GM12878 (cell line): ENCODE measurements at regions not wholly inside any gene's neighbourhood (a gene's known extent, or its start where the extent isn't known, plus 50 kb on each side); places are given as distances from the start of the nearest gene placed in this dataset.

Experiments used
- ATAC-seq: fragments of 200-7000 bp; cut with Tn5 transposase; 3 replicates; pipeline ENCODE4 v1.9.1; 2020; ENCODE audit warnings: mild to moderate bottlenecking, moderate library complexity
- BruUV-seq: library from RNA; stranded (reverse); fragments of 400-500 nt; replicated peaks from 2 replicates; lab custom pipeline; 2021; lab: Mats Ljungman, UMichigan
- CTCF ChIA-PET: fragments of 300-600 bp; sonication (Branson Sonifier 250); formaldehyde crosslinking; extraction: SDS; loops from one replicate; lab custom pipeline; 2021; ENCODE audit warnings: inconsistent platforms; lab: Yijun Ruan, JAX
- POLR2A ChIA-PET: fragments of 350-600 bp; formaldehyde crosslinking; extraction: SDS; loops from one replicate; lab custom pipeline; 2021; ENCODE audit warnings: inconsistent platforms; lab: Charles Lee
- RAD21 ChIA-PET: fragments of 300-600 bp; sonication (Branson Sonifier 250); formaldehyde crosslinking; loops from one replicate; lab custom pipeline; 2023; ENCODE audit warnings: antibody characterized with exemption; ENCODE audit not compliant: unreplicated experiment; lab: Charles Lee
- SMC1A ChIA-PET: fragments of 300-600 bp; sonication (Branson Sonifier 250); formaldehyde crosslinking; loops from one replicate; lab custom pipeline; 2023; ENCODE audit not compliant: unreplicated experiment, uncharacterized antibody; lab: Charles Lee
- DNase-seq: peaks from one replicate; pipeline ENCODE4 v3.0.0-alpha.2; 2011; ENCODE audit warnings: low read depth, low spot score
- FAIRE-seq: peaks from 3 replicates; lab custom pipeline; 2011; peaks lifted over from hg19 to GRCh38; lab: Jason Lieb, UNC
- H2AFZ ChIP-seq: 2 replicates; pipeline ENCODE4 v1.6.0; 2011; ENCODE audit warnings: low read depth, low read length, control low read depth; ENCODE audit not compliant: control insufficient read depth
- H3K27ac ChIP-seq: 2 replicates; pipeline ENCODE4 v1.5.1; 2011; ENCODE audit warnings: control low read depth; ENCODE audit not compliant: control insufficient read depth, insufficient read depth
- H3K27me3 ChIP-seq, 2 experiments: replicated peaks in 1 of 2; 2 replicates each; pipeline versions ENCODE4 v1.6.0 to v1.6.1; 2011; ENCODE audit warnings: low read length in 1 of 2; ENCODE audit not compliant: control insufficient read depth in 2 of 2, insufficient read depth in 2 of 2
- H3K36me3 ChIP-seq, 2 experiments: 2 replicates each; pipeline ENCODE4 v1.5.1; 2011; ENCODE audit warnings: low read length in 1 of 2; ENCODE audit not compliant: control insufficient read depth in 2 of 2, insufficient read depth in 2 of 2
- H3K4me1 ChIP-seq: 2 replicates; pipeline ENCODE4 v1.6.1; 2011; ENCODE audit warnings: mild to moderate bottlenecking, low read length, moderate library complexity, mixed read lengths; ENCODE audit not compliant: control insufficient read depth, insufficient read depth
- H3K4me2 ChIP-seq: 2 replicates; pipeline ENCODE4 v1.6.0; 2011; ENCODE audit warnings: control low read depth; ENCODE audit not compliant: control insufficient read depth, insufficient read depth
- H3K4me3 ChIP-seq: fragments of 200-600 bp; sonication (generic); 2 replicates; pipeline ENCODE4 v1.5.1; 2016
- H3K79me2 ChIP-seq: 2 replicates; pipeline ENCODE4 v1.6.0; 2011; ENCODE audit warnings: low read length; ENCODE audit not compliant: control insufficient read depth, insufficient read depth
- H3K9ac ChIP-seq: 2 replicates; pipeline ENCODE4 v1.8.0; 2011; ENCODE audit warnings: low read length, control low read depth, mixed read lengths; ENCODE audit not compliant: control insufficient read depth, insufficient read depth
- H3K9me3 ChIP-seq: replicated peaks from 3 replicates; pipeline ENCODE4 v1.5.1; 2011; ENCODE audit warnings: mild to moderate bottlenecking, low read length; ENCODE audit not compliant: control insufficient read depth, insufficient read depth
- H4K20me1 ChIP-seq: 2 replicates; pipeline ENCODE4 v1.6.0; 2011; ENCODE audit not compliant: control insufficient read depth, insufficient read depth
- CHD4 ChIP-seq: fragments of 200-600 bp; sonication (generic); IDR thresholded peaks from 2 replicates; pipeline ENCODE4 v1.6.1; 2016; ENCODE audit warnings: mild to moderate bottlenecking
- EP300 ChIP-seq, 2 experiments: fragments of 150-350 bp in 1 of 2; IDR thresholded peaks; 2 replicates each; pipeline ENCODE4 v1.6.1; 2011 to 2012; ENCODE audit warnings: low read depth in 2 of 2, low read length in 2 of 2, borderline replicate concordance in 1 of 2, improper control_type of control experiment in 1 of 2, inconsistent platforms in 1 of 2; ENCODE audit not compliant: control insufficient read depth in 1 of 2
- HCFC1 ChIP-seq: fragments of 150-350 bp; IDR thresholded peaks from 2 replicates; pipeline ENCODE4 v1.6.1; 2014; ENCODE audit warnings: low read length
- MEF2B ChIP-seq: fragments of 450-650 bp; IDR thresholded peaks from 2 replicates; pipeline ENCODE4 v1.6.1; 2018; ENCODE audit warnings: mild to moderate bottlenecking, moderate library complexity; ENCODE audit not compliant: partially characterized antibody, poor library complexity, severe bottlenecking
- SMAD1 ChIP-seq: fragments of 450-650 bp; IDR thresholded peaks from 2 replicates; pipeline ENCODE4 v1.6.1; 2018; ENCODE audit warnings: mild to moderate bottlenecking, low read depth; ENCODE audit not compliant: partially characterized antibody
- TCF7 ChIP-seq: IDR thresholded peaks from 2 replicates; pipeline ENCODE4 v1.6.1; 2014; ENCODE audit warnings: antibody characterized with exemption, borderline replicate concordance
- WGBS: methylation state at CpG from one replicate; pipeline ENCODE4 v1.1.6; 2016; ENCODE audit warnings: low lambda C conversion rate; ENCODE audit not compliant: insufficient replicate concordance, insufficient coverage; ENCODE audit errors: missing lambda C conversion rate; 5-methylcytosine and 5-hydroxymethylcytosine counted together
- in situ Hi-C: fragments of 300-500 bp; cut with MboI; formaldehyde crosslinking; loops from 9 replicates; pipeline ENCODE4 v1.14.3; 2018; ENCODE audit warnings: mixed read lengths
- intact Hi-C: fragments of 100-400 bp; cut with micrococcal nuclease; formaldehyde crosslinking; loops from one replicate; pipeline ENCODE4 v1.14.2; 2022; ENCODE audit not compliant: unreplicated experiment

- Histone ChIP-seq H3K9ac (no peak overlapping the region), H3K79me2 (no peaks in the 10 kb centered on the region), H4K20me1 (no peaks in the 10 kb centered on the region), H3K36me3 (no peaks in the 10 kb centered on the region), H3K4me3 (no peak overlapping the region), H3K9me3 (no peaks in the 10 kb centered on the region), H3K27me3 (no peaks in the 10 kb centered on the region), H3K27ac (no peak overlapping the region), H3K4me2 (no peak overlapping the region), H3K4me1 (no peaks in the 10 kb centered on the region), H2AFZ (no peak overlapping the region)
- ChIA-PET SMC1A (interaction anchor here (1.3 kb wide), 1 partner anchor 137 kb away, joined by 3 read pairs; no protein-coding TSS in a partner anchor), CTCF (no interaction called here), RAD21 (no interaction called here), POLR2A (interaction anchor here (0.6 to 1.4 kb wide), 2 partner anchors 32 to 45 kb away, joined by 3 to 7 read pairs; no protein-coding TSS in a partner anchor)
- in situ Hi-C loops (no loop called here), intact Hi-C loops (no loop called here)
- FAIRE-seq (no peak), ATAC-seq (no peak), DNase-seq (no peak)
- WGBS = 68% methylated on average over 6 of the region's 6 CpGs
- no peak for TF ChIP-seq MEF2B
- BruUV-seq = no TSS peak
Measured at GRCh38 chr6:113709936-113710509, 147.1 kb upstream of the MARCKS start.

GRCh38 chr6:113713665-113714064, 143.5 kb upstream of the MARCKS start:
- H3K27ac ChIP-seq = no peak overlapping the region
- no peak for TF ChIP-seq SMAD1
- no peak for TF ChIP-seq HCFC1
- TF ChIP-seq TCF7 = no peak
- no peak for TF ChIP-seq CHD4
- no peak for TF ChIP-seq EP300 (IDR thresholded peaks at IDR 0.05; ENCODE audit: borderline replicate concordance in 1 of 2, control insufficient read depth in 1 of 2, low read depth in 2 of 2, low read length in 2 of 2)
- TF ChIP-seq, all 136 proteins: peak for 0
- SMC1A ChIA-PET = interaction anchor here (1.0 to 2.1 kb wide), 3 partner anchors 11 to 42 kb away, joined by 3 to 9 read pairs (median 4); no protein-coding TSS in a partner anchor
- RAD21 ChIA-PET = no interaction called here
- FAIRE-seq (no peak), DNase-seq (no peak), ATAC-seq (no peak)
- Histone ChIP-seq H3K9me3 (no peaks in the 10 kb centered on the region), H3K9ac (no peak overlapping the region), H4K20me1 (no peaks in the 10 kb centered on the region), H3K27me3 (no peaks in the 10 kb centered on the region), H3K4me2 (no peak overlapping the region), H3K4me3 (no peak overlapping the region), H2AFZ (no peak overlapping the region), H3K79me2 (no peaks in the 10 kb centered on the region), H3K36me3 (no peaks in the 10 kb centered on the region), H3K4me1 (no peaks in the 10 kb centered on the region)
- POLR2A ChIA-PET = interaction anchor here (0.6 kb wide), 1 partner anchor 255 kb away, joined by 3 read pairs; no protein-coding TSS in a partner anchor
- CTCF ChIA-PET = interaction anchor here (1.0 to 1.8 kb wide), 2 partner anchors 11 to 43 kb away, joined by 3 to 4 read pairs; no protein-coding TSS in a partner anchor
- BruUV-seq = no TSS peak
- intact Hi-C loops (no loop called here), in situ Hi-C loops (no loop called here)
- 100% methylated on average over 2 of the region's 2 CpGs for WGBS
